ENCODE measurements at regions not wholly inside any gene's neighbourhood (a gene's known extent, or its start where the extent isn't known, plus 50 kb on each side); places are given as distances from the start of the nearest gene placed in this dataset.

GRCh38 chr2:59798687-59799232 lies 754.7 kb downstream of the BCL11A start:
- TF ChIP-seq CTCF (IDR thresholded peaks at IDR 0.05) (no peak), POLR2A (IDR thresholded peaks at IDR 0.05) (no peak), POLR2AphosphoS5 (IDR thresholded peaks at IDR 0.05) (no peak), EP300 (IDR thresholded peaks at IDR 0.05; ENCODE audit: low read depth) (no peak)

All from transverse colon (tissue), 4 donors.